ENCODE measurements at regions not wholly inside any gene's neighbourhood (a gene's known extent, or its start where the extent isn't known, plus 50 kb on each side); places are given as distances from the start of the nearest gene placed in this dataset.
A peak's percentile ranks its signal among the peaks of the same experiment; 100 is the strongest.

- peaks cover 0 to 57% (median 18%) of the 10 kb centered on the region in 5 experiments for H3K27me3 ChIP-seq (replicated peaks in 2 of 5; ENCODE audit: control insufficient read depth in 4 of 5, insufficient read depth in 5 of 5, low read length in 4 of 5)
- no peak overlapping the region for H3K27ac ChIP-seq (ENCODE audit: insufficient read depth in 1 of 2, low read depth in 1 of 2, low read length in 2 of 2, poor library complexity in 1 of 2, severe bottlenecking in 2 of 2)
- CTCF ChIA-PET: no interaction called here
- 65% methylated on average over 4 of the region's 6 CpGs for WGBS (ENCODE audit: insufficient coverage)
- DNase-seq: no peak
- no peaks in the 10 kb centered on the region for H3K9me3 ChIP-seq (ENCODE audit: control extremely low read depth in 1 of 5, control insufficient read depth in 4 of 5, insufficient read depth in 2 of 5, low read depth in 1 of 5, low read length in 4 of 5)
- no peaks in the 10 kb centered on the region for H3K36me3 ChIP-seq (ENCODE audit: control insufficient read depth in 4 of 4, insufficient read depth in 4 of 4, low read length in 3 of 4)
- no peaks in the 10 kb centered on the region for H3K4me1 ChIP-seq (ENCODE audit: control extremely low read depth in 1 of 4, control insufficient read depth in 4 of 4, insufficient read depth in 4 of 4, low read length in 3 of 4)
- H3K4me3 ChIP-seq (ENCODE audit: control insufficient read depth in 1 of 7, extremely low read depth in 1 of 7, insufficient read depth in 4 of 7, low read depth in 2 of 7, low read length in 6 of 7): no peak overlapping the region
- POLR2A ChIA-PET: interaction anchor here (0.8 kb wide), 1 partner anchor 113 kb away, joined by 3 read pairs; no protein-coding TSS in a partner anchor
Measured at GRCh38 chr3:14590569-14590968, 50.4 kb upstream of the GRIP2 start.

GRCh38 chr3:14592390-14592789 lies 52.2 kb upstream of the GRIP2 start:
- Histone ChIP-seq H3K4me1 (ENCODE audit: control extremely low read depth in 1 of 4, control insufficient read depth in 4 of 4, insufficient read depth in 4 of 4, low read length in 3 of 4) (peaks cover 0 to 3% (median 0%) of the 10 kb centered on the region in 4 experiments), H3K27me3 (replicated peaks in 2 of 5; ENCODE audit: control insufficient read depth in 4 of 5, insufficient read depth in 5 of 5, low read length in 4 of 5) (peaks cover 0 to 60% (median 20%) of the 10 kb centered on the region in 5 experiments), H3K9me3 (ENCODE audit: control extremely low read depth in 1 of 5, control insufficient read depth in 4 of 5, insufficient read depth in 2 of 5, low read depth in 1 of 5, low read length in 4 of 5) (no peaks in the 10 kb centered on the region), H3K4me3 (ENCODE audit: control insufficient read depth in 1 of 7, extremely low read depth in 1 of 7, insufficient read depth in 4 of 7, low read depth in 2 of 7, low read length in 6 of 7) (no peak overlapping the region), H3K36me3 (ENCODE audit: control insufficient read depth in 4 of 4, insufficient read depth in 4 of 4, low read length in 3 of 4) (no peaks in the 10 kb centered on the region), H3K27ac (ENCODE audit: insufficient read depth in 1 of 2, low read depth in 1 of 2, low read length in 2 of 2, poor library complexity in 1 of 2, severe bottlenecking in 2 of 2) (no peak overlapping the region)
- POLR2A ChIA-PET: no interaction called here
- DNase-seq: no peak
- 92% methylated on average over 9 of the region's 9 CpGs for WGBS (ENCODE audit: insufficient coverage)
- CTCF ChIA-PET: interaction anchor here (0.9 to 1.3 kb wide), 3 partner anchors 14 to 27 kb away, joined by 3 to 4 read pairs (median 3); no protein-coding TSS in a partner anchor

GRCh38 chr3:14592836-14593235 lies 52.7 kb upstream of the GRIP2 start:
- no peaks in the 10 kb centered on the region for H3K9me3 ChIP-seq (ENCODE audit: control extremely low read depth in 1 of 5, control insufficient read depth in 4 of 5, insufficient read depth in 2 of 5, low read depth in 1 of 5, low read length in 4 of 5)
- H3K4me1 ChIP-seq (ENCODE audit: control extremely low read depth in 1 of 4, control insufficient read depth in 4 of 4, insufficient read depth in 4 of 4, low read length in 3 of 4): peaks cover 0 to 3% (median 0%) of the 10 kb centered on the region in 4 experiments
- H3K4me3 ChIP-seq (ENCODE audit: control insufficient read depth in 1 of 7, extremely low read depth in 1 of 7, insufficient read depth in 4 of 7, low read depth in 2 of 7, low read length in 6 of 7): no peak overlapping the region
- H3K27ac ChIP-seq (ENCODE audit: insufficient read depth in 1 of 2, low read depth in 1 of 2, low read length in 2 of 2, poor library complexity in 1 of 2, severe bottlenecking in 2 of 2): no peak overlapping the region
- POLR2A ChIA-PET: no interaction called here
- H3K36me3 ChIP-seq (ENCODE audit: control insufficient read depth in 4 of 4, insufficient read depth in 4 of 4, low read length in 3 of 4): no peaks in the 10 kb centered on the region
- WGBS (ENCODE audit: insufficient coverage): 92% methylated on average over 5 of the region's 5 CpGs
- DNase-seq: no peak
- CTCF ChIA-PET: interaction anchor here (1.3 kb wide), 1 partner anchor 18 kb away, joined by 4 read pairs; no protein-coding TSS in a partner anchor
- peaks cover 0 to 61% (median 20%) of the 10 kb centered on the region in 5 experiments for H3K27me3 ChIP-seq (replicated peaks in 2 of 5; ENCODE audit: control insufficient read depth in 4 of 5, insufficient read depth in 5 of 5, low read length in 4 of 5)

GRCh38 chr3:14594234-14594633 lies 54.1 kb upstream of the GRIP2 start:
- 85% methylated on average over 6 of the region's 8 CpGs for WGBS (ENCODE audit: insufficient coverage)
- ChIA-PET POLR2A (no interaction called here), CTCF (interaction anchor here (1.1 to 2.4 kb wide), 3 partner anchors 10 to 23 kb away, joined by 3 to 9 read pairs (median 4); no protein-coding TSS in a partner anchor)
- H3K36me3 ChIP-seq (ENCODE audit: control insufficient read depth in 4 of 4, insufficient read depth in 4 of 4, low read length in 3 of 4): no peaks in the 10 kb centered on the region
- no peak overlapping the region for H3K4me3 ChIP-seq (ENCODE audit: control insufficient read depth in 1 of 7, extremely low read depth in 1 of 7, insufficient read depth in 4 of 7, low read depth in 2 of 7, low read length in 6 of 7)
- no peak for DNase-seq
- H3K27ac ChIP-seq (ENCODE audit: insufficient read depth in 1 of 2, low read depth in 1 of 2, low read length in 2 of 2, poor library complexity in 1 of 2, severe bottlenecking in 2 of 2): no peak overlapping the region
- peaks cover 0 to 2% (median 0%) of the 10 kb centered on the region in 5 experiments for H3K9me3 ChIP-seq (ENCODE audit: control extremely low read depth in 1 of 5, control insufficient read depth in 4 of 5, insufficient read depth in 2 of 5, low read depth in 1 of 5, low read length in 4 of 5)
- H3K4me1 ChIP-seq (ENCODE audit: control extremely low read depth in 1 of 4, control insufficient read depth in 4 of 4, insufficient read depth in 4 of 4, low read length in 3 of 4): peaks cover 0 to 3% (median 0%) of the 10 kb centered on the region in 4 experiments
- peaks cover 2 to 66% (median 16%) of the 10 kb centered on the region in 5 experiments for H3K27me3 ChIP-seq (replicated peaks in 2 of 5; ENCODE audit: control insufficient read depth in 4 of 5, insufficient read depth in 5 of 5, low read length in 4 of 5)

- ChIA-PET CTCF (interaction anchor here (1.5 to 2.4 kb wide), 2 partner anchors 10 to 11 kb away, joined by 4 to 9 read pairs; no protein-coding TSS in a partner anchor), POLR2A (no interaction called here)
- H3K27me3 ChIP-seq (replicated peaks in 2 of 5; ENCODE audit: control insufficient read depth in 4 of 5, insufficient read depth in 5 of 5, low read length in 4 of 5): peaks cover 2 to 73% (median 15%) of the 10 kb centered on the region in 5 experiments
- no peaks in the 10 kb centered on the region for H3K36me3 ChIP-seq (ENCODE audit: control insufficient read depth in 4 of 4, insufficient read depth in 4 of 4, low read length in 3 of 4)
- WGBS (ENCODE audit: insufficient coverage): 79% methylated on average over 8 of the region's 8 CpGs
- no peak for DNase-seq
- peaks cover 0 to 3% (median 0%) of the 10 kb centered on the region in 4 experiments for H3K4me1 ChIP-seq (ENCODE audit: control extremely low read depth in 1 of 4, control insufficient read depth in 4 of 4, insufficient read depth in 4 of 4, low read length in 3 of 4)
- H3K9me3 ChIP-seq (ENCODE audit: control extremely low read depth in 1 of 5, control insufficient read depth in 4 of 5, insufficient read depth in 2 of 5, low read depth in 1 of 5, low read length in 4 of 5): peaks cover 0 to 2% (median 0%) of the 10 kb centered on the region in 5 experiments
- no peak overlapping the region for H3K27ac ChIP-seq (ENCODE audit: insufficient read depth in 1 of 2, low read depth in 1 of 2, low read length in 2 of 2, poor library complexity in 1 of 2, severe bottlenecking in 2 of 2)
- no peak overlapping the region for H3K4me3 ChIP-seq (ENCODE audit: control insufficient read depth in 1 of 7, extremely low read depth in 1 of 7, insufficient read depth in 4 of 7, low read depth in 2 of 7, low read length in 6 of 7)
Measured at GRCh38 chr3:14595561-14595960, 55.4 kb upstream of the GRIP2 start.

- Histone ChIP-seq H3K4me1 (ENCODE audit: control extremely low read depth in 1 of 4, control insufficient read depth in 4 of 4, insufficient read depth in 4 of 4, low read length in 3 of 4) (peaks cover 0 to 5% (median 1%) of the 10 kb centered on the region in 4 experiments), H3K36me3 (ENCODE audit: control insufficient read depth in 4 of 4, insufficient read depth in 4 of 4, low read length in 3 of 4) (no peaks in the 10 kb centered on the region), H3K9me3 (ENCODE audit: control extremely low read depth in 1 of 5, control insufficient read depth in 4 of 5, insufficient read depth in 2 of 5, low read depth in 1 of 5, low read length in 4 of 5) (peaks cover 0 to 2% (median 0%) of the 10 kb centered on the region in 5 experiments), H3K27ac (ENCODE audit: insufficient read depth in 1 of 2, low read depth in 1 of 2, low read length in 2 of 2, poor library complexity in 1 of 2, severe bottlenecking in 2 of 2) (no peak overlapping the region), H3K4me3 (ENCODE audit: control insufficient read depth in 1 of 7, extremely low read depth in 1 of 7, insufficient read depth in 4 of 7, low read depth in 2 of 7, low read length in 6 of 7) (no peak overlapping the region), H3K27me3 (replicated peaks in 2 of 5; ENCODE audit: control insufficient read depth in 4 of 5, insufficient read depth in 5 of 5, low read length in 4 of 5) (peaks cover 2 to 78% (median 18%) of the 10 kb centered on the region in 5 experiments)
- no peak for DNase-seq
- CTCF ChIA-PET: no interaction called here
- POLR2A ChIA-PET: no interaction called here
- WGBS (ENCODE audit: insufficient coverage): 93% methylated on average over 2 of the region's 3 CpGs
Measured at GRCh38 chr3:14597266-14597665, 54.3 kb upstream of the CCDC174 start.

GRCh38 chr3:14598143-14598569 lies 53.4 kb upstream of the CCDC174 start:
- peaks cover 0 to 9% (median 4%) of the 10 kb centered on the region in 4 experiments for H3K4me1 ChIP-seq (ENCODE audit: control extremely low read depth in 1 of 4, control insufficient read depth in 4 of 4, insufficient read depth in 4 of 4, low read length in 3 of 4)
- ChIA-PET POLR2A (no interaction called here), CTCF (interaction anchor here (1.2 to 1.3 kb wide), 2 partner anchors 13 to 49 kb away, joined by 3 read pairs; no protein-coding TSS in a partner anchor)
- H3K27me3 ChIP-seq (replicated peaks in 2 of 5; ENCODE audit: control insufficient read depth in 4 of 5, insufficient read depth in 5 of 5, low read length in 4 of 5): peaks cover 2 to 82% (median 18%) of the 10 kb centered on the region in 5 experiments
- no peaks in the 10 kb centered on the region for H3K36me3 ChIP-seq (ENCODE audit: control insufficient read depth in 4 of 4, insufficient read depth in 4 of 4, low read length in 3 of 4)
- H3K9me3 ChIP-seq (ENCODE audit: control extremely low read depth in 1 of 5, control insufficient read depth in 4 of 5, insufficient read depth in 2 of 5, low read depth in 1 of 5, low read length in 4 of 5): peaks cover 0 to 2% (median 0%) of the 10 kb centered on the region in 5 experiments
- DNase-seq: peak; percentile 55 to 80 (median 76)
- WGBS (ENCODE audit: insufficient coverage): 14% methylated on average over 4 of the region's 9 CpGs
- no peak overlapping the region for H3K4me3 ChIP-seq (ENCODE audit: control insufficient read depth in 1 of 7, extremely low read depth in 1 of 7, insufficient read depth in 4 of 7, low read depth in 2 of 7, low read length in 6 of 7)
- H3K27ac ChIP-seq (ENCODE audit: insufficient read depth in 1 of 2, low read depth in 1 of 2, low read length in 2 of 2, poor library complexity in 1 of 2, severe bottlenecking in 2 of 2): no peak overlapping the region
